Erythroblast (primary cell): ENCODE measurements at regions not wholly inside any gene's neighbourhood (a gene's known extent, or its start where the extent isn't known, plus 50 kb on each side); places are given as distances from the start of the nearest gene placed in this dataset.

ENCODE experiments used
- GATA1 ChIP-seq: IDR thresholded peaks from 2 replicates; pipeline ENCODE4 v1.6.1; 2011; ENCODE audit warnings: low read depth, mild to moderate bottlenecking, control low read depth, low read length, moderate library complexity
- POLR2A ChIP-seq: IDR thresholded peaks from 2 replicates; pipeline ENCODE4 v1.6.1; 2011; ENCODE audit warnings: mild to moderate bottlenecking, low read length

DNA sequence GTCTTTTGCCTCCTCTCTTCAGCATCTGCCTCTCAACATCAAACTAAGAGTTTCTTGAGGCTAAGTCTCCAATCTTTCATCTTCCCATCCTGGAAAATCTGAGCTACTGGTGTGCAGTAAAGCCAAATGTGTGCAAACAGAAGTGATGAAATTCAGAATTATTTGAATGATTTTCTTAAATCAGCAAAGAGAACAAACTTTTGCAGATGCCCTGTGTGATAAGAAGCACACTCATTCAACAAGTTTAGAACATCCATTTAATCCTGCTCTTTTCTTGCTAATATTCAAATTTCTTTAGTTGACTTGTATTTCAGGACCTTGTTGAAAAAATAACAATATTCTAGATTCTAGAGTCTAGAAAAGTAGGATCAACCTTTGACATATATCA lies 1374.9 kb upstream of the CELF4 start:
- TF ChIP-seq POLR2A = no peak
- TF ChIP-seq GATA1 = no peak
